Fibroblast of pulmonary artery (primary cell): ENCODE measurements at regions not wholly inside any gene's neighbourhood (a gene's known extent, or its start where the extent isn't known, plus 50 kb on each side); places are given as distances from the start of the nearest gene placed in this dataset.
"Not testable (repeated sequence)": the region's sequence is repeated elsewhere in the genome, so short reads cannot be mapped to it uniquely, and the experiment has no call there.

Source experiments
- DNase-seq: peaks from one replicate; pipeline ENCODE4 v3.0.0-alpha.2; 2010; ENCODE audit warnings: low read depth
- H3K4me3 ChIP-seq: replicated peaks from 2 replicates; pipeline ENCODE4 v1.5.1; 2011; ENCODE audit warnings: low read depth, mild to moderate bottlenecking, control low read depth, low read length, moderate library complexity
- CTCF ChIP-seq: IDR thresholded peaks from 2 replicates; pipeline ENCODE4 v1.5.1; 2011; ENCODE audit warnings: mild to moderate bottlenecking, control low read depth, low read length, inconsistent platforms; ENCODE audit errors: missing control alignments

- DNase-seq, result no peak
- TF ChIP-seq CTCF, result no peak
- H3K4me3 ChIP-seq, result no peak overlapping the region
These were observed 77.0 kb downstream of the CCDC71L start for GRCh38 chr7:106583706-106584690.

GRCh38 chr7:106583100-106583499 lies 77.9 kb downstream of the CCDC71L start:
- H3K4me3 ChIP-seq, result no peak overlapping the region
- DNase-seq, result peak; percentile 23
- no peak for TF ChIP-seq CTCF

GRCh38 chr7:106582365-106582764 lies 78.6 kb downstream of the CCDC71L start:
- no peak for DNase-seq
- H3K4me3 ChIP-seq, result no peak overlapping the region
- TF ChIP-seq CTCF, result no peak

- not testable (repeated sequence) for DNase-seq, H3K4me3 ChIP-seq
These were observed 81.9 kb downstream of the CCDC71L start for GRCh38 chr7:106579086-106579485.

- H3K4me3 ChIP-seq, result no peak overlapping the region
- DNase-seq, result no peak
- no peak for TF ChIP-seq CTCF
These were observed 85.7 kb downstream of the CCDC71L start for GRCh38 chr7:106575138-106575823.

GRCh38 chr7:106573738-106574137 lies 87.2 kb downstream of the CCDC71L start:
- H3K4me3 ChIP-seq, result no peak overlapping the region
- DNase-seq, result no peak
- no peak for TF ChIP-seq CTCF

- DNase-seq, result no peak
- no peak overlapping the region for H3K4me3 ChIP-seq
- no peak for TF ChIP-seq CTCF
These were observed 87.8 kb downstream of the CCDC71L start for GRCh38 chr7:106573125-106573663.
